ENCODE measurements at regions not wholly inside any gene's neighbourhood (a gene's known extent, or its start where the extent isn't known, plus 50 kb on each side); places are given as distances from the start of the nearest gene placed in this dataset.
"Not testable (repeated sequence)": the region's sequence is repeated elsewhere in the genome, so short reads cannot be mapped to it uniquely, and the experiment has no call there.

DNA sequence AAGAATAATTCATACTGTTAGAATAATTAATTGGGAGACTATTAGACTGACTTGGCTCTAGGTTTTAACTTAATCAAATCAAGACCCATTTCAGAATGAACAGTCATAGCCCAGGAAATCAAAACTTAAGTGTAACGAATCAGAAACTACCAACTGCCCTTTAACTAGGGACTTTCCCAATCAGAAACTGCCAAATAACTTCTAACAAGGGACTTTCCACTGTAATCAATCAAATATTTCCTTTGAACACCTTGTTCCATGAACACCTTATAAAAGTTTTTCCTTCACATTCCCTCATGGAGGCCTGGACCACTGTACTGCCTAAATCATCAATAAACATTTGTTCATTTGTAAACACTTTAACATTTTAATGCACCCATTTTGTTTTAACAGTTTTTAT lies 1054.7 kb upstream of the TMPRSS15 start:
- Mint-ChIP-seq H3K4me3 (no peak overlapping the region), H3K4me1 (peaks cover 0 to 2% (median 0%) of the 10 kb centered on the region in 3 donors), H3K36me3 (peaks cover 2% of the 10 kb centered on the region), H3K9me3 (peaks cover 2 to 5% (median 4%) of the 10 kb centered on the region in 3 donors), H3K27ac (no peak overlapping the region), H3K27me3 (no peaks in the 10 kb centered on the region)

DNA sequence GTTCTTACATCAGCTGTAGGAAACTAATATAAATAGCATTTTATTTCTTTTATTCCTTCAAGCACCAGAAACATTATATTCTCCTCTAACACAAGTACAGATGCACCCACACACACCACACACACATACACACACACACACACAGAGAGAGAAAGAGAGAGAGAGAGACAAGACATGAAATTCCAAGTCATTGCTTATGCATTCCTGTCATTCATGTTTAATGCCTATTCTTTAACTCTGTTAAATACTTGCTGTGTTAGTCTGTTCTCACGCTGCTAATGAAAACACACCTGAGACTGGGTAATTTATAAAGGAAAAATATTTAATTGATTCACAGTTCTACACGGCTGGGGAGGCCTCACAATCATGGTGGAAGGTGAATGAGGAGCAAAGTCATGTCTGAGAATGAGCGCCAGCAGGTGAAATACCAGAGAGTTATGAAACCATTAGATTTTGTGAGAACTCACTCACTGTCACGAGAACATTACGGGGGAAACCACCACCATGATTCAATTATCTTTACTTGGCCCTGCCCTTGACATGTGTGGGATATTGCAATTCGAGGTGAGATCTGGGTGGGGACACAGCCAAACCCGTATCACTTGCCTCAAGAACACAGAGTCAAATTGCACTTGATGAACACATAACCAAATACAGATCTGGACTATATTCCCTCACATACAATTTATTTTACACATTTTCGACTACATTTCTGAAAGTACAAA lies 1058.1 kb upstream of the TMPRSS15 start:
- H3K4me3 Mint-ChIP-seq: no peak overlapping the region
- no peak overlapping the region for H3K27ac Mint-ChIP-seq

GRCh38 chr21:19463966-19464365 lies 1060.4 kb upstream of the TMPRSS15 start:
- H3K36me3 Mint-ChIP-seq: no peaks in the 10 kb centered on the region
- H3K4me3 Mint-ChIP-seq: no peak overlapping the region
- peaks cover 0 to 1% (median 0%) of the 10 kb centered on the region in 3 donors for H3K9me3 Mint-ChIP-seq
- H3K27ac Mint-ChIP-seq: no peak overlapping the region
- H3K4me1 Mint-ChIP-seq: peaks cover 0 to 2% (median 0%) of the 10 kb centered on the region in 3 donors
- no peaks in the 10 kb centered on the region for H3K27me3 Mint-ChIP-seq

More for the DNA sequence above, 1058.1 kb upstream of the TMPRSS15 start:
- H3K36me3 Mint-ChIP-seq: peaks cover 2% of the 10 kb centered on the region
- H3K27me3 Mint-ChIP-seq: no peaks in the 10 kb centered on the region
- peaks cover 2 to 5% (median 4%) of the 10 kb centered on the region in 3 donors for H3K9me3 Mint-ChIP-seq
- H3K4me1 Mint-ChIP-seq: peaks cover 0 to 2% (median 0%) of the 10 kb centered on the region in 3 donors

DNA sequence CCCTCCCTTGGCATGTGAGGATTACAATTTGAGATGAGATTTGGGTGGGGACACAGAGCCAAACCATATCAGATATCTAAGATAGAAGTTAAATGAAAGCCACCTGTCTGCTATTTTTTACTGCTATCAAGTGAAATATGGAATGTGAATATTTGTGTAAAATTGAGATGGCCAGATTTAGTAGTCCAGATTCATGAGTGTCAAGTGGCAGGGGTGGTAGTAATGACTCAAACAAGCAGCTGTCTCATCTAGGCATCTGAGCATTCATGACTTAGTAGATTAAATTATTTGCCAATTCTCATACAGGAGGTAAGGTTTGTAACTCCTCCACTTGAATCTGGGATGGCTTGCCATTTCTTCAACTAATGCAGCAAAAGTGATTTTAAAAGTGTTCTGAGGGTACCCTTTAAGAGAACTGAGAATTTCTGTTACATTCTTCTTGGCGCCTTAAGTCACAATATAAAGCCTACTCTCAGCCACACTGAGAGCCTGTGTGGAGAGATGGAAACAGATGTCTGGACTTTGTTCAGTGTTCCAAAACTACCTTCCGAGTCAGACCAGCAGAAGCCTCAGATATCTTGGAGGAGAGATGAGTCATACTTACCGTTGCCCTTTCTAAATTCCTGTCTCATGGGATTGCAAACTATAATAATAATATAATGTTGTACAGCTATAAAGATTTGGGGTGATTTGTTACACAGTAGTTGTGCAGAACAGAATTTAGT lies 1065.6 kb upstream of the TMPRSS15 start:
- no peaks in the 10 kb centered on the region for H3K36me3 Mint-ChIP-seq
- no peak overlapping the region for H3K27ac Mint-ChIP-seq
- H3K4me3 Mint-ChIP-seq: no peak overlapping the region
- peaks cover 0 to 9% (median 5%) of the 10 kb centered on the region in 3 donors for H3K9me3 Mint-ChIP-seq
- no peaks in the 10 kb centered on the region for H3K27me3 Mint-ChIP-seq
- H3K4me1 Mint-ChIP-seq: no peaks in the 10 kb centered on the region

GRCh38 chr21:19475525-19475924 lies 1071.9 kb upstream of the TMPRSS15 start:
- peaks cover 0 to 1% (median 0%) of the 10 kb centered on the region in 3 donors for H3K4me1 Mint-ChIP-seq
- H3K27ac Mint-ChIP-seq: no peak overlapping the region
- H3K9me3 Mint-ChIP-seq: peaks cover 1 to 12% (median 8%) of the 10 kb centered on the region in 3 donors
- H3K27me3 Mint-ChIP-seq: no peaks in the 10 kb centered on the region
- H3K4me3 Mint-ChIP-seq: no peak overlapping the region
- no peaks in the 10 kb centered on the region for H3K36me3 Mint-ChIP-seq

- H3K27ac Mint-ChIP-seq: no peak overlapping the region
These were observed 1086.3 kb upstream of the TMPRSS15 start for GRCh38 chr21:19489930-19490329.

GRCh38 chr21:19490481-19490880 lies 1086.9 kb upstream of the TMPRSS15 start:
- Mint-ChIP-seq H3K4me1 (no peaks in the 10 kb centered on the region), H3K4me3 (no peak overlapping the region), H3K9me3 (peaks cover 0 to 2% (median 2%) of the 10 kb centered on the region in 3 donors), H3K36me3 (no peaks in the 10 kb centered on the region), H3K27ac (no peak overlapping the region), H3K27me3 (no peaks in the 10 kb centered on the region)

More at GRCh38 chr21:19489930-19490329, 1086.3 kb upstream of the TMPRSS15 start:
- H3K9me3 Mint-ChIP-seq: peaks cover 0 to 2% (median 2%) of the 10 kb centered on the region in 3 donors
- H3K4me1 Mint-ChIP-seq: no peaks in the 10 kb centered on the region
- no peak overlapping the region for H3K4me3 Mint-ChIP-seq
- no peaks in the 10 kb centered on the region for H3K36me3 Mint-ChIP-seq
- H3K27me3 Mint-ChIP-seq: no peaks in the 10 kb centered on the region

GRCh38 chr21:19493437-19494241 lies 1090.1 kb upstream of the TMPRSS15 start:
- H3K4me1 Mint-ChIP-seq, H3K9me3 Mint-ChIP-seq, H3K4me3 Mint-ChIP-seq, H3K27me3 Mint-ChIP-seq, H3K36me3 Mint-ChIP-seq, H3K27ac Mint-ChIP-seq: not testable (repeated sequence)

GRCh38 chr21:19501115-19501514 lies 1097.5 kb upstream of the TMPRSS15 start:
- Mint-ChIP-seq H3K4me1 (peaks cover 0 to 1% (median 0%) of the 10 kb centered on the region in 3 donors), H3K36me3 (no peaks in the 10 kb centered on the region), H3K4me3 (no peak overlapping the region), H3K27ac (no peak overlapping the region), H3K27me3 (no peaks in the 10 kb centered on the region), H3K9me3 (peaks cover 0 to 5% (median 3%) of the 10 kb centered on the region in 3 donors)

DNA sequence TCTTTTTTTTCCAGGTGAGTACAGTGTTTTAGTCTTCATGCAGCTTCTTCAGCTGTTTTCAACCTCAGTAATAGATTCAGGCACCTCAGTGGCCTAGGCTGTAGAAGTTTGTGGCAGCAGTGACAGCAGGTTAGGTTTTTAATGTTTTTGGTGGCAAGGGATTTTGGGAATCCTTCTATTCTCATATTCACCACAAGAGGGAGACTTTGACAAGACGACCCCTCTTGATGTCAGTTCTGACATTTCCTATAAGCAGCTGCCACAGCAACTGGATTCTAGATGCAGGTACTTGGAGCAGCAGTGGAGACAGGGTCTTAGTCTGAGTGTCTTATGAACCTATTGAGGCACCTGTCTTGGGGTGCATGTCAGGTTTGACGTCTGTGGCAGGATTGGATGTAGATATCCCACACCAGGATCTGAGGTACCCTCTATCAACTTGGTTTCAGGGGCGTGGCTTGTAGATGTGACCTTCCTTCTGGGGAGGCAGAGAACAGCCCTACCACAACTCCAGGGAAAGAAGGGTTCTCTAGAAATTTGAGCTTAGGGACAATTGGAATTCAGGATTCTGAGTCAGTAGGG lies 1104.2 kb upstream of the TMPRSS15 start:
- Mint-ChIP-seq H3K36me3 (no peaks in the 10 kb centered on the region), H3K9me3 (peaks cover 3 to 4% (median 4%) of the 10 kb centered on the region in 3 donors), H3K4me3 (no peak overlapping the region), H3K27me3 (no peaks in the 10 kb centered on the region), H3K4me1 (no peaks in the 10 kb centered on the region), H3K27ac (no peak overlapping the region)

DNA sequence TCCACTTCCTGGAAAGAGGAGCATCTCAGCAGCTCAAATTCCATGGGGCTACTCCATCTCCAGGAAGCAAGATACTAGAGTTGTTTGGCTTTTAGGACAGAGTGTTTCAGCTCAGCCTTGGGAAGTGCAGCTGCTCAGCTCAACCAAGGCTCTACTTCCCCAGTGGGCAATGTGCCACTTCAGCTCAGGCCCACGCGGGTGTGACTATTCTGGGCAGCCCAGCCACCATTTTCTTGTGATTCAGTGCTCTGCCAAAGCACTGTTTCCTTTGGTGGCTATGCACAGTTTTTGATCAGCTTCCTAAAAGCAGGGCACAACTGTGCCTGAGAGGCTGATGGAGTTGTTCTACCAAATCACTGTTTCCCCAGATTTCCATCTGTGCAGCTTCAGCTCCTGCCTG lies 1104.9 kb upstream of the TMPRSS15 start:
- Mint-ChIP-seq H3K4me1 (no peaks in the 10 kb centered on the region), H3K27ac (no peak overlapping the region), H3K9me3 (peaks cover 1 to 4% (median 3%) of the 10 kb centered on the region in 3 donors), H3K36me3 (no peaks in the 10 kb centered on the region), H3K27me3 (no peaks in the 10 kb centered on the region), H3K4me3 (no peak overlapping the region)

- H3K9me3 Mint-ChIP-seq: peaks cover 1 to 4% (median 3%) of the 10 kb centered on the region in 3 donors
- H3K27ac Mint-ChIP-seq: no peak overlapping the region
- H3K27me3 Mint-ChIP-seq: no peaks in the 10 kb centered on the region
- no peaks in the 10 kb centered on the region for H3K4me1 Mint-ChIP-seq
- H3K4me3 Mint-ChIP-seq: no peak overlapping the region
- no peaks in the 10 kb centered on the region for H3K36me3 Mint-ChIP-seq
These were observed 1105.3 kb upstream of the TMPRSS15 start for GRCh38 chr21:19508844-19509243.

GRCh38 chr21:19510057-19510456 lies 1106.5 kb upstream of the TMPRSS15 start:
- Mint-ChIP-seq H3K27ac (no peak overlapping the region), H3K27me3 (no peaks in the 10 kb centered on the region), H3K36me3 (peaks cover 2% of the 10 kb centered on the region), H3K4me1 (no peaks in the 10 kb centered on the region), H3K4me3 (no peak overlapping the region), H3K9me3 (peaks cover 1 to 4% (median 3%) of the 10 kb centered on the region in 3 donors)

DNA sequence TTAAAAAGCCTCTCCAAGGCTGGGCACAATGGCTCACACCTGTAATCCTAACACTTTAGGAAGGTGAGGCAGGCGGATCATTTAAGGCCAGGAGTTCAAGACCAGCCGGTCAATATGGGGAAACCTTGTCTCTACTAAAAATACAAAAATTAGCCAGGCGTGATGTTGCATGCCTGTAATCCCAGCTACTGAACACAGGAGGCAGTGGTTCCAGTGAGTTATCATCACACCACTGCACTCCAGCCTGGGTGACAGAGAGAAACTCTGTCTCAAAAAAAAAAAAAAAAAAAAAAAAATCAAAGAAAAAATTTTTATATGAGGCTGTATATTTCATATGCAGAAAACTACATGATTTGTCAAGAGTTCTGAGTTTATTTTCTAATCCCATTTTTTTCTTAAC lies 1107.1 kb upstream of the TMPRSS15 start:
- Mint-ChIP-seq H3K27me3 (no peaks in the 10 kb centered on the region), H3K9me3 (peaks cover 1 to 4% (median 3%) of the 10 kb centered on the region in 3 donors), H3K4me3 (no peak overlapping the region), H3K27ac (no peak overlapping the region), H3K4me1 (no peaks in the 10 kb centered on the region), H3K36me3 (peaks cover 2% of the 10 kb centered on the region)

- H3K9me3 Mint-ChIP-seq: peaks cover 5 to 7% (median 6%) of the 10 kb centered on the region in 3 donors
- H3K36me3 Mint-ChIP-seq: no peaks in the 10 kb centered on the region
- no peaks in the 10 kb centered on the region for H3K4me1 Mint-ChIP-seq
- H3K4me3 Mint-ChIP-seq: no peak overlapping the region
- H3K27me3 Mint-ChIP-seq: no peaks in the 10 kb centered on the region
- H3K27ac Mint-ChIP-seq: no peak overlapping the region
These were observed 1118.8 kb upstream of the TMPRSS15 start for GRCh38 chr21:19522381-19522780.

All from IgD-negative memory B cell (primary cell).